GM12878 (cell line): ENCODE measurements at regions not wholly inside any gene's neighbourhood (a gene's known extent, or its start where the extent isn't known, plus 50 kb on each side); places are given as distances from the start of the nearest gene placed in this dataset.

Source experiments
- ATAC-seq: fragments of 200-7000 bp; cut with Tn5 transposase; 3 replicates; pipeline ENCODE4 v1.9.1; 2020; ENCODE audit warnings: mild to moderate bottlenecking, moderate library complexity
- BruUV-seq: library from RNA; stranded (reverse); fragments of 400-500 nt; replicated peaks from 2 replicates; lab custom pipeline; 2021; lab: Mats Ljungman, UMichigan
- CTCF ChIA-PET: fragments of 300-600 bp; sonication (Branson Sonifier 250); formaldehyde crosslinking; extraction: SDS; loops from one replicate; lab custom pipeline; 2021; ENCODE audit warnings: inconsistent platforms; lab: Yijun Ruan, JAX
- POLR2A ChIA-PET: fragments of 350-600 bp; formaldehyde crosslinking; extraction: SDS; loops from one replicate; lab custom pipeline; 2021; ENCODE audit warnings: inconsistent platforms; lab: Charles Lee
- RAD21 ChIA-PET: fragments of 300-600 bp; sonication (Branson Sonifier 250); formaldehyde crosslinking; loops from one replicate; lab custom pipeline; 2023; ENCODE audit warnings: antibody characterized with exemption; ENCODE audit not compliant: unreplicated experiment; lab: Charles Lee
- SMC1A ChIA-PET: fragments of 300-600 bp; sonication (Branson Sonifier 250); formaldehyde crosslinking; loops from one replicate; lab custom pipeline; 2023; ENCODE audit not compliant: unreplicated experiment, uncharacterized antibody; lab: Charles Lee
- DNase-seq: peaks from one replicate; pipeline ENCODE4 v3.0.0-alpha.2; 2011; ENCODE audit warnings: low read depth, low spot score
- FAIRE-seq: peaks from 3 replicates; lab custom pipeline; 2011; peaks lifted over from hg19 to GRCh38; lab: Jason Lieb, UNC
- H2AFZ ChIP-seq: 2 replicates; pipeline ENCODE4 v1.6.0; 2011; ENCODE audit warnings: low read depth, low read length, control low read depth; ENCODE audit not compliant: control insufficient read depth
- H3K27ac ChIP-seq: 2 replicates; pipeline ENCODE4 v1.5.1; 2011; ENCODE audit warnings: control low read depth; ENCODE audit not compliant: control insufficient read depth, insufficient read depth
- H3K27me3 ChIP-seq, 2 experiments: replicated peaks in 1 of 2; 2 replicates each; pipeline versions ENCODE4 v1.6.0 to v1.6.1; 2011; ENCODE audit warnings: low read length in 1 of 2; ENCODE audit not compliant: control insufficient read depth in 2 of 2, insufficient read depth in 2 of 2
- H3K36me3 ChIP-seq, 2 experiments: 2 replicates each; pipeline ENCODE4 v1.5.1; 2011; ENCODE audit warnings: low read length in 1 of 2; ENCODE audit not compliant: control insufficient read depth in 2 of 2, insufficient read depth in 2 of 2
- H3K4me1 ChIP-seq: 2 replicates; pipeline ENCODE4 v1.6.1; 2011; ENCODE audit warnings: mild to moderate bottlenecking, low read length, moderate library complexity, mixed read lengths; ENCODE audit not compliant: control insufficient read depth, insufficient read depth
- H3K4me2 ChIP-seq: 2 replicates; pipeline ENCODE4 v1.6.0; 2011; ENCODE audit warnings: control low read depth; ENCODE audit not compliant: control insufficient read depth, insufficient read depth
- H3K4me3 ChIP-seq: fragments of 200-600 bp; sonication (generic); 2 replicates; pipeline ENCODE4 v1.5.1; 2016
- H3K79me2 ChIP-seq: 2 replicates; pipeline ENCODE4 v1.6.0; 2011; ENCODE audit warnings: low read length; ENCODE audit not compliant: control insufficient read depth, insufficient read depth
- H3K9ac ChIP-seq: 2 replicates; pipeline ENCODE4 v1.8.0; 2011; ENCODE audit warnings: low read length, control low read depth, mixed read lengths; ENCODE audit not compliant: control insufficient read depth, insufficient read depth
- H3K9me3 ChIP-seq: replicated peaks from 3 replicates; pipeline ENCODE4 v1.5.1; 2011; ENCODE audit warnings: mild to moderate bottlenecking, low read length; ENCODE audit not compliant: control insufficient read depth, insufficient read depth
- H4K20me1 ChIP-seq: 2 replicates; pipeline ENCODE4 v1.6.0; 2011; ENCODE audit not compliant: control insufficient read depth, insufficient read depth
- KDM1A ChIP-seq: fragments of 200-600 bp; sonication (generic); IDR thresholded peaks from 2 replicates; pipeline ENCODE4 v1.6.1; 2016; ENCODE audit warnings: borderline replicate concordance
- MTA3 ChIP-seq: IDR thresholded peaks from 2 replicates; pipeline ENCODE4 v1.6.1; 2012; ENCODE audit warnings: low read length, inconsistent platforms, borderline replicate concordance
- MXI1 ChIP-seq: fragments of 150-350 bp; IDR thresholded peaks from 2 replicates; pipeline ENCODE4 v1.6.1; 2011; ENCODE audit warnings: low read depth, mild to moderate bottlenecking, inconsistent platforms, low read length, improper control_type of control experiment
- PAX8 ChIP-seq: fragments of 450-650 bp; IDR thresholded peaks from 2 replicates; pipeline ENCODE4 v1.6.1; 2017; ENCODE audit warnings: mild to moderate bottlenecking, moderate library complexity
- WGBS: methylation state at CpG from one replicate; pipeline ENCODE4 v1.1.6; 2016; ENCODE audit warnings: low lambda C conversion rate; ENCODE audit not compliant: insufficient replicate concordance, insufficient coverage; ENCODE audit errors: missing lambda C conversion rate; 5-methylcytosine and 5-hydroxymethylcytosine counted together
- in situ Hi-C: fragments of 300-500 bp; cut with MboI; formaldehyde crosslinking; loops from 9 replicates; pipeline ENCODE4 v1.14.3; 2018; ENCODE audit warnings: mixed read lengths
- intact Hi-C: fragments of 100-400 bp; cut with micrococcal nuclease; formaldehyde crosslinking; loops from one replicate; pipeline ENCODE4 v1.14.2; 2022; ENCODE audit not compliant: unreplicated experiment
- TF ChIP-seq, protein P1 (sequence below): fragments of 450-650 bp; IDR thresholded peaks from 2 replicates; pipeline ENCODE4 v1.6.1; 2016; ENCODE audit warnings: mild to moderate bottlenecking, moderate library complexity, borderline replicate concordance

DNA sequence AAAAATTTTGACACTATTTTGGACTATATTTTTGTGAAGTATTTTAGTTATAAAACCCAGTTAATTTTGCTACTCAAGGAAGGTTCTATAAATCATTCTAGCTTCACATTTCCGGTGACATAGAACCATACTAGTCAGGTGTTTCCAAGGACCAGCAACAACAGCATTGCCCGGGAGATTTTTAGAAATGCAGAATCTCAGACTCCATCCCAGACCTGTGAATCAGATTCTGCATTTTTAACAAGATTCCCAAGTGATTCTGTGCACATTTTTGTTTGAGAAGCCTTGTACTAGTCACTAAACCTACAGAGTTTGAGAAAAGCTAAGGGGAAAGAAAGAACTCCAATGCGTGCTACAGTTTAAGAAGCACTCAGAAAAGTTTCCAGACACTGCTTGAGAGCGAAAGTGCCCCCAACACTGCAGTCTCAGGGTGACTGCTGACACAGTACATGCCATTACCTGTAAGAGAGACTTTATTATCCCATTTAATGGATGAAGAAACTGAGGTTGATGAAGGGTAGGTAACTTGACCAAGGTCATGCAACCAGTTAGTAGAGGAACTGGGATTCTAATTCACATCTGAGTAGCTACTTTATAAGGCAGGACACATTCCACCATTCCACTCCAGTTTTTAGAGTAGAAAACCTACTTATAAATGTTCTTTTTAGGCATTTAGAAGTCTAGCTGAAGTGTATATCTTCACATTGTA lies 49.7 kb upstream of the USP3 start:
- RAD21 ChIA-PET: interaction anchor here (0.8 kb wide), 1 partner anchor 155 kb away, joined by 3 read pairs; no protein-coding TSS in a partner anchor
- H3K27ac ChIP-seq: no peak overlapping the region
- BruUV-seq: no TSS peak
- H3K4me3 ChIP-seq: no peak overlapping the region
- no peaks in the 10 kb centered on the region for H3K27me3 ChIP-seq
- CTCF ChIA-PET: interaction anchor here (0.7 to 1.6 kb wide), 5 partner anchors 8 to 613 kb away, joined by 3 to 5 read pairs (median 4); no protein-coding TSS in a partner anchor
- no peak for FAIRE-seq
- 29% methylated on average over 4 of the region's 4 CpGs for WGBS
- H3K4me1 ChIP-seq: no peaks in the 10 kb centered on the region
- in situ Hi-C loops: no loop called here
- H3K9ac ChIP-seq: no peak overlapping the region
- TF ChIP-seq, protein P1, sequence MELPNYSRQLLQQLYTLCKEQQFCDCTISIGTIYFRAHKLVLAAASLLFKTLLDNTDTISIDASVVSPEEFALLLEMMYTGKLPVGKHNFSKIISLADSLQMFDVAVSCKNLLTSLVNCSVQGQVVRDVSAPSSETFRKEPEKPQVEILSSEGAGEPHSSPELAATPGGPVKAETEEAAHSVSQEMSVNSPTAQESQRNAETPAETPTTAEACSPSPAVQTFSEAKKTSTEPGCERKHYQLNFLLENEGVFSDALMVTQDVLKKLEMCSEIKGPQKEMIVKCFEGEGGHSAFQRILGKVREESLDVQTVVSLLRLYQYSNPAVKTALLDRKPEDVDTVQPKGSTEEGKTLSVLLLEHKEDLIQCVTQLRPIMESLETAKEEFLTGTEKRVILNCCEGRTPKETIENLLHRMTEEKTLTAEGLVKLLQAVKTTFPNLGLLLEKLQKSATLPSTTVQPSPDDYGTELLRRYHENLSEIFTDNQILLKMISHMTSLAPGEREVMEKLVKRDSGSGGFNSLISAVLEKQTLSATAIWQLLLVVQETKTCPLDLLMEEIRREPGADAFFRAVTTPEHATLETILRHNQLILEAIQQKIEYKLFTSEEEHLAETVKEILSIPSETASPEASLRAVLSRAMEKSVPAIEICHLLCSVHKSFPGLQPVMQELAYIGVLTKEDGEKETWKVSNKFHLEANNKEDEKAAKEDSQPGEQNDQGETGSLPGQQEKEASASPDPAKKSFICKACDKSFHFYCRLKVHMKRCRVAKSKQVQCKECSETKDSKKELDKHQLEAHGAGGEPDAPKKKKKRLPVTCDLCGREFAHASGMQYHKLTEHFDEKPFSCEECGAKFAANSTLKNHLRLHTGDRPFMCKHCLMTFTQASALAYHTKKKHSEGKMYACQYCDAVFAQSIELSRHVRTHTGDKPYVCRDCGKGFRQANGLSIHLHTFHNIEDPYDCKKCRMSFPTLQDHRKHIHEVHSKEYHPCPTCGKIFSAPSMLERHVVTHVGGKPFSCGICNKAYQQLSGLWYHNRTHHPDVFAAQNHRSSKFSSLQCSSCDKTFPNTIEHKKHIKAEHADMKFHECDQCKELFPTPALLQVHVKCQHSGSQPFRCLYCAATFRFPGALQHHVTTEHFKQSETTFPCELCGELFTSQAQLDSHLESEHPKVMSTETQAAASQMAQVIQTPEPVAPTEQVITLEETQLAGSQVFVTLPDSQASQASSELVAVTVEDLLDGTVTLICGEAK: no peak
- TF ChIP-seq MTA3 (no peak), PAX8 (no peak), KDM1A (no peak), MXI1 (no peak)
- TF ChIP-seq, all 136 proteins: peak for 0
- H3K79me2 ChIP-seq: no peaks in the 10 kb centered on the region
- no peak for DNase-seq
- no peak overlapping the region for H3K4me2 ChIP-seq
- H3K36me3 ChIP-seq: no peaks in the 10 kb centered on the region
- intact Hi-C loops: no loop called here
- ATAC-seq: no peak; the same call in 2 of the 3 replicates
- H4K20me1 ChIP-seq: no peaks in the 10 kb centered on the region
- no peak overlapping the region for H2AFZ ChIP-seq
- ChIA-PET SMC1A (interaction anchor here (1.0 to 1.7 kb wide), 3 partner anchors 12 to 164 kb away, joined by 3 to 4 read pairs (median 4); no protein-coding TSS in a partner anchor), POLR2A (no interaction called here)
- H3K9me3 ChIP-seq: no peaks in the 10 kb centered on the region; the same call in 2 of the 3 replicates
